Panc1 (cell line): ENCODE measurements at regions not wholly inside any gene's neighbourhood (a gene's known extent, or its start where the extent isn't known, plus 50 kb on each side); places are given as distances from the start of the nearest gene placed in this dataset.

Source experiments
- CTCF ChIP-seq: fragments of 450-650 bp; IDR thresholded peaks from 2 replicates; pipeline ENCODE4 v1.5.1; 2017; ENCODE audit warnings: mild to moderate bottlenecking
- POLR2AphosphoS5 ChIP-seq: IDR thresholded peaks from 2 replicates; pipeline ENCODE4 v1.6.1; 2012; ENCODE audit warnings: mild to moderate bottlenecking, low read depth, low read length, moderate library complexity

- TF ChIP-seq POLR2AphosphoS5 (no peak), CTCF (no peak)
Measured at GRCh38 chr3:106032479-106032878, 163.7 kb upstream of the CBLB start.
